Naive B cell (primary cell): ENCODE measurements at regions not wholly inside any gene's neighbourhood (a gene's known extent, or its start where the extent isn't known, plus 50 kb on each side); places are given as distances from the start of the nearest gene placed in this dataset.
"Not testable (repeated sequence)": the region's sequence is repeated elsewhere in the genome, so short reads cannot be mapped to it uniquely, and the experiment has no call there.

Experiments
- ATAC-seq, 2 donors: fragments of 150-1000 bp; cut with Tn5 transposase; 2 replicates each; pipeline ENCODE4 v1.10.0; 2021; ENCODE audit warnings: low read depth in 2 of 2, mild to moderate bottlenecking in 2 of 2, moderate library complexity in 2 of 2
- DNase-seq: peaks from one replicate; pipeline ENCODE4 v3.0.0; 2022
- H3K27ac Mint-ChIP-seq, 6 donors: one replicate each; pipeline ENCODE4 v1.8.0; 2020 to 2022; ENCODE audit warnings: mild to moderate bottlenecking in 6 of 6, mixed read lengths in 6 of 6, moderate library complexity in 5 of 6, inconsistent platforms in 2 of 6
- H3K27me3 Mint-ChIP-seq, 3 donors: one replicate each; pipeline ENCODE4 v1.8.0; 2021 to 2022; ENCODE audit warnings: mixed read lengths in 3 of 3, mild to moderate bottlenecking in 1 of 3
- H3K36me3 Mint-ChIP-seq, 2 donors: one replicate each; pipeline ENCODE4 v1.8.0; 2020 to 2022; ENCODE audit warnings: mixed read lengths in 2 of 2, inconsistent platforms in 1 of 2, mild to moderate bottlenecking in 1 of 2
- H3K4me1 Mint-ChIP-seq, 3 donors: one replicate each; pipeline ENCODE4 v1.8.0; 2020 to 2022; ENCODE audit warnings: mixed read lengths in 3 of 3, inconsistent platforms in 1 of 3, mild to moderate bottlenecking in 1 of 3, moderate library complexity in 1 of 3
- H3K4me3 Mint-ChIP-seq, 8 donors: one replicate each; pipeline ENCODE4 v1.8.0; 2020 to 2022; ENCODE audit warnings: mild to moderate bottlenecking in 8 of 8, mixed read lengths in 8 of 8, moderate library complexity in 8 of 8, inconsistent platforms in 2 of 8
- H3K9me3 Mint-ChIP-seq, 7 donors: one replicate each; pipeline ENCODE4 v1.8.0; 2020 to 2022; ENCODE audit warnings: mixed read lengths in 7 of 7, mild to moderate bottlenecking in 5 of 7, inconsistent platforms in 2 of 7, moderate library complexity in 1 of 7

DNA sequence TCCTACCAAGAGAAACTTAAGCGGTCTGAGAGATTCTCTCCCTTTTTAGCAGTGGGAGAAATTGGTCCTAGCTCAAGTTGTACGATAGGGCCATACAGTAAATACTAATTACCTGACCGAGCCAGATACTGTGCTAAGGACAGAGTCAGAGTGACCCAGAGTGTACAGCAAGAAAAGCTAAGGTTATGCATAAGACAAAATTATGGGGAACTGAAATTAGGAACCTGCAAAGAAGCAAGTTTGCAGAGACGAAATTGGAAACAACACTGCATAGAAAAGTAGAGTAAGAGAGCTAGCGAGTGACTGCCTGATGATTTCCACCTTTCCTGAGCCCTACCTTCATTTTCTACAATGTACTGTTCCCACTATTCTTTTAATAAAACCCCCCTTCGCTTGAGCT lies 278.1 kb downstream of the NKX6-1 start:
- H3K36me3 Mint-ChIP-seq: no peaks in the 10 kb centered on the region
- H3K27ac Mint-ChIP-seq: peak overlapping the region in 1 of 6 donors; percentile 23
- peaks cover 0 to 5% (median 3%) of the 10 kb centered on the region in 7 donors for H3K9me3 Mint-ChIP-seq

DNA sequence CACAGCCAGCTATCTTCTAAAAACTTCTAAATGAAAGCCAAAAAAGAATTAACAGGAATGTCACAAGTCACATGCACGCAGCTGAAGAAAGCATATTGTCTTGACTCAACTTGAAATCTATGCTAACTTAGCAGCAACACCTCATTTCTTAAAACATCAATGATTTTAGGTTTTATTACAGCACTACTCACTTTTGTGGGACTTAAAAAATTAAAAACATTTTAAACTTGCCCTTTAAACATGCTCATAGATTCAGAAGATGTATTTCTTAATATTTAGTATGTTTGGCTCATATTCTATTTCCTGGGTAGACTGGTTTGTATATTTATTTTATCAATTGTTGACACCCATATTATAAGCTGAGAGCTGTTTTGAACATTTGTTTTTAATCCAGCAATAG lies 279.4 kb downstream of the NKX6-1 start:
- Mint-ChIP-seq H3K4me1 (no peaks in the 10 kb centered on the region), H3K9me3 (peaks cover 0 to 5% (median 3%) of the 10 kb centered on the region in 7 donors), H3K27ac (no peak overlapping the region), H3K27me3 (no peaks in the 10 kb centered on the region), H3K4me3 (no peak overlapping the region), H3K36me3 (no peaks in the 10 kb centered on the region)
- DNase-seq (no peak), ATAC-seq (no peak)

More for the DNA sequence above, 278.1 kb downstream of the NKX6-1 start:
- Mint-ChIP-seq H3K4me3 (no peak overlapping the region), H3K4me1 (no peaks in the 10 kb centered on the region), H3K27me3 (no peaks in the 10 kb centered on the region)
- no peak for ATAC-seq
- DNase-seq: no peak

DNA sequence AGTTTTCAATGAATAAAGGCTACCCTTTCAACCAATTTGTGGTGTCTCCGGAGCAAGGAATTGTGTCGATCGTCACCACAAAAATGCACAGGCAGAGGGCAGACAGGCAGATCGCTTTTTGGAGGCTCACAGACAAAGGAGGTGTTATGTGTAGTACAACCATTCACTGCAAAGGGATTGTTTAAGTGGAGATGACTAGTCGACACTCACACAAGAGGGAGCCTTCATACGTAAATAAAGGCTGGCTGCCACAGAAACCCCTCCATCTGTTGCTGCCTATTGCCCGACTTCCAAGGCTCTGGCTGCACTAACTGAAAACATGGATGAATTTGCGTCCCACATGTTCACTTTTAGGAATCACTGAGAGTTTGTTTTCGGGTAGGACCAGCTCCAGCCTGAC lies 281.1 kb downstream of the NKX6-1 start:
- DNase-seq (no peak), ATAC-seq (no peak)
- Mint-ChIP-seq H3K36me3 (no peaks in the 10 kb centered on the region), H3K27ac (no peak overlapping the region), H3K4me1 (no peaks in the 10 kb centered on the region), H3K4me3 (no peak overlapping the region), H3K9me3 (peaks cover 0 to 5% (median 3%) of the 10 kb centered on the region in 7 donors), H3K27me3 (no peaks in the 10 kb centered on the region)

DNA sequence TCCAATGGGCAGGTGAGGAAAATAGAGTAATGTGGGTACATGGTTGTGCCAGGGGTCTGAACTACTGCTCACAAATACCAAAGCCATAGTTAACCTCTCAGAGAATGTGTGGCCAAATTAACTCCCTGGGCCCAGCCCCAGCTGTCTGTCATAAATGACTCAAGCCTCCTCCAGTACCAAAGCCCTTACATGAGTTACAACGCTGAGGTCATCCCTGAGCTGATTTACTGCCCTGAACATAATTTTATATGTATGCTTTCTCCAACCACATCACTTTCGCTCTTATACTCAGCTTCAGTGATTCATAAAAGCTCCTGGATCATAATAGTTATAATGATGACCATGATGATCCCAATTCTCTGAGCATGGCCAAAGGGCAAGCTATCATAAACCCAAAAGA lies 283.9 kb downstream of the NKX6-1 start:
- H3K4me1 Mint-ChIP-seq: no peaks in the 10 kb centered on the region
- H3K9me3 Mint-ChIP-seq: peaks cover 0 to 9% (median 4%) of the 10 kb centered on the region in 7 donors
- no peak overlapping the region for H3K27ac Mint-ChIP-seq
- no peaks in the 10 kb centered on the region for H3K27me3 Mint-ChIP-seq
- DNase-seq (no peak), ATAC-seq (no peak)
- no peaks in the 10 kb centered on the region for H3K36me3 Mint-ChIP-seq
- H3K4me3 Mint-ChIP-seq: no peak overlapping the region

DNA sequence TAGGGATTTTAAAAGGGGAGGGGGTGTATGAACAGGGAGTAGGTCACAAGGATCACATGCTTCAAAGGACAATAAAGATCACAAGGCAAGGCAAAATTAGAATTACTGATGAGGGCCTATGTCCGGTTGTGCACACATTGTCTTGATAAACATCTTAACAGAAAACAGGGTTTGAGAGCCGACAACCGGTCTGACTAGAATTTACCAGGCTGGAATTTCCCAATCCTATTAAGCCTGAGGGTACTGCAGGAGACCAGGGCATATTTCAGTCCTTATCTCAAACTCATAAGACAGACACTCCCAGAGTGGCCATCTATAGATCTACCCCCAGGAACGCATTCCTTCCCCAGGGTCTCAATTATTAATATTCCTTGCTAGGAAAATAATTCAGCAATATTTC lies 292.9 kb downstream of the NKX6-1 start:
- not testable (repeated sequence) for H3K27me3 Mint-ChIP-seq, H3K27ac Mint-ChIP-seq, DNase-seq, ATAC-seq, H3K36me3 Mint-ChIP-seq, H3K4me1 Mint-ChIP-seq, H3K4me3 Mint-ChIP-seq
- H3K9me3 Mint-ChIP-seq: peaks cover 12 to 45% (median 18%) of the 10 kb centered on the region in 7 donors

DNA sequence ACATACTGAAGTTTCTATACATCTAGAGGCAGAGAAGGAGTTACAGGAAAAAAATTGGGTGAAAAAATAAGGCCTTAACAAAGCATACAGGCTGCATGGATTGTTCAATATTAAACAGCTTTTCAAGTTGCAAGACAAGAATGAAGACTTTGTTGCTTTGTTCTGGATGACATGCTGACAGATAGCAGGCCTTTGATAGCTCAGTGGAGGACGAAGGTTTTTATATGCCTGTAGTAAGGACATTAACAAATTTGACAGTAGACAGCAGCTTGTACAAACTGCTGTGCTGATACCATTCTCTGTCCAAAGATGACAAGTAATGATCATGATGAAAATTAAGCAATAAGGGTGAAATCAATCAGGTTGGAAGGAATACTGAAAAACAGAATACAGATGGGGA lies 309.9 kb downstream of the NKX6-1 start:
- no peaks in the 10 kb centered on the region for H3K27me3 Mint-ChIP-seq
- no peaks in the 10 kb centered on the region for H3K4me1 Mint-ChIP-seq
- no peak overlapping the region for H3K27ac Mint-ChIP-seq
- ATAC-seq (no peak), DNase-seq (no peak)
- H3K4me3 Mint-ChIP-seq: no peak overlapping the region
- peaks cover 0 to 9% (median 3%) of the 10 kb centered on the region in 7 donors for H3K9me3 Mint-ChIP-seq
- H3K36me3 Mint-ChIP-seq: no peaks in the 10 kb centered on the region

DNA sequence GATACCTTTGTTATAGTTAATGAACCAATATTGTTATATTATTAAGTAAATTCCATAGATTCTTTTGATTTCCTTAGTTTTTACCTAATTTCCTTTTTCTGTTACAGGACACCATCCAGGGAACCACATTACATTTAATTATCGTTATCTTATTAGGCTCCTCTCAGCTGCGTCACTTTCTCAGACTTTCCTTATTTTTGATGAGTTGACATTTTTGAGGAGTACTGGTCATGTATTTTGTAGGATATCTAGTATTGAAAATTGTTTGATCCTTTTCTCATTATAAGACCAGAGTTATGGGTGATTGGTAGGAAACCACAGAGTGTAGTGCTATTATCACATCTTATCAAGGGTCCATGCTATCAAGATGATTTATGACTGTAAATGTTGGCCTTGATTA lies 319.7 kb downstream of the NKX6-1 start:
- ATAC-seq: no peak
- Mint-ChIP-seq H3K36me3 (peaks cover 0 to 4% of the 10 kb centered on the region in 2 donors), H3K9me3 (peaks cover 0 to 7% (median 0%) of the 10 kb centered on the region in 7 donors), H3K4me3 (no peak overlapping the region), H3K4me1 (no peaks in the 10 kb centered on the region), H3K27me3 (no peaks in the 10 kb centered on the region), H3K27ac (no peak overlapping the region)
- no peak for DNase-seq

DNA sequence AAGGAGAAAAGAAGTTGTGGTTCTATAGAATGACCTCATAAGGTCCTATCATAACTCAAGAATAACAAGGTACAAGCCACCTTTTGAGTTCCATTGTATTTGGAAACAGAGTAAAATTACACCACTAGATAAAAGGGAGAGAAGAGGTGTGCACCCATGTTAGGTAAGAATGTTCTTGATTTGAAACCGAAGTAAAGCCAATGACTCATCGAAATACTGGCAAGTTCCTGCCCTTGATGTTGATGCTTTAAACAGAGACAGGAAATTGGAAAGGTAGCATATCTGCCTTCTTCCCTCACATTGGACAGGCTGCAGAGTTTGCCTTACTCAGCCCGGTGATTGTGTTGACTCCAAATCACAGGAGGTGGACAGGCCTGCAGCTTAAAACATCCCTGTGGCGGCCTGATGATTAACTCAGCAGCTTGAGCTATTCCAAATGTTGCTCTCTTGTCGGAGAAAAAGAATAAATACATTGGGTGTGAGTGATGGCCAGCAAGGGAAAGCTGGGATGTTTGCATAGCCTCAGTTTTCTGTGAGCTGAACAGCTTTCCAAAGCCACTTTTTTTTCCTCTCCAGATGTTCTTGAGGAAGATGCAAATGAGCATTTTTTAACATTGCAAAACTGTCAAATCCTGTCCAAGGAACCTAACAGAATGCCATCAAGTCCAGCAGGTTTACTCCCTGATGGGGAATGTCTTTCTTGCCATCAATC lies 321.1 kb downstream of the NKX6-1 start:
- Mint-ChIP-seq H3K9me3 (peaks cover 0 to 7% (median 0%) of the 10 kb centered on the region in 7 donors), H3K4me3 (no peak overlapping the region), H3K27me3 (no peaks in the 10 kb centered on the region), H3K4me1 (no peaks in the 10 kb centered on the region), H3K27ac (no peak overlapping the region), H3K36me3 (peaks cover 0 to 4% of the 10 kb centered on the region in 2 donors)
- ATAC-seq: no peak
- DNase-seq: no peak

DNA sequence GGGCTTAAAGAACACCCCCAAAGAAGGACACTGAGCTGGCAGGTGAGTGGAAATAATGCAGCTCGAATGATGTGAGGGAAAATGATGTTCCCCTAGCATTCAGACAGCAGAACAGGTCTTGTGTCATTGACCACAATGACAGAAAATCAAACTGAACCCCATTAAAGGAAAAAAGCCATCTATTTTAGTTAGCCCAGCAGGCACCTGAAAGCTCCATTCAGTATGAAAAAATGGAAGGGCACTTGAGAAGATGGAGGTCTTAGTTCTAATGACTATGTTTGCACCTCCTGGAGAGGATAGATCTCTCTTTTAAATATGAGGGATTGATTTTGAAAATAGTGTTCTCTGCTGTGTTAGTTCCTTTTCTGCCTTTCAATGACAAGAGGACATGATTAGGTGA lies 323.1 kb downstream of the NKX6-1 start:
- DNase-seq: no peak
- Mint-ChIP-seq H3K4me3 (no peak overlapping the region), H3K4me1 (no peaks in the 10 kb centered on the region), H3K9me3 (peaks cover 0 to 7% (median 0%) of the 10 kb centered on the region in 7 donors), H3K27me3 (no peaks in the 10 kb centered on the region), H3K27ac (no peak overlapping the region), H3K36me3 (peaks cover 0 to 4% of the 10 kb centered on the region in 2 donors)
- ATAC-seq: no peak

DNA sequence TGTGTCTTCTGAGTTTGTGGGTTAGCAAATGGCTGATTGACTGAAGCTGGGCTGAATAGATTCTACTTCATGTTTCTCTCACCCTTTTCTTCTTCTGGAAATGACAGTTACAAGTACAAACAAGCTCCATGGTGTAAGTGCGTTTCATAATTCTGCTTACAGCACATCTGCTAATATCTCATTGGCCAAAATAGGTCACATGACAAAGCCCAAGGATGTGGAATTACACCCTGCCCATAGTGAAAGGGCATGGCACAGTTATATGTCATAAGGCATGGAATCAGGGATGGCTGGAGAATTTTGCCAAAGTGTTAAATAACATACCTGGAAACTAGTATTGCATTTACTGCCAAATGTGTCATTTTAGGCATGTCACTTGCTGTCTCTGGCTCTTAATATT lies 327.2 kb downstream of the NKX6-1 start:
- H3K36me3 Mint-ChIP-seq: peaks cover 0 to 4% of the 10 kb centered on the region in 2 donors
- H3K4me3 Mint-ChIP-seq: no peak overlapping the region
- no peaks in the 10 kb centered on the region for H3K27me3 Mint-ChIP-seq
- ATAC-seq (no peak), DNase-seq (no peak)
- H3K27ac Mint-ChIP-seq: no peak overlapping the region
- peaks cover 0 to 7% (median 0%) of the 10 kb centered on the region in 7 donors for H3K9me3 Mint-ChIP-seq
- no peaks in the 10 kb centered on the region for H3K4me1 Mint-ChIP-seq

DNA sequence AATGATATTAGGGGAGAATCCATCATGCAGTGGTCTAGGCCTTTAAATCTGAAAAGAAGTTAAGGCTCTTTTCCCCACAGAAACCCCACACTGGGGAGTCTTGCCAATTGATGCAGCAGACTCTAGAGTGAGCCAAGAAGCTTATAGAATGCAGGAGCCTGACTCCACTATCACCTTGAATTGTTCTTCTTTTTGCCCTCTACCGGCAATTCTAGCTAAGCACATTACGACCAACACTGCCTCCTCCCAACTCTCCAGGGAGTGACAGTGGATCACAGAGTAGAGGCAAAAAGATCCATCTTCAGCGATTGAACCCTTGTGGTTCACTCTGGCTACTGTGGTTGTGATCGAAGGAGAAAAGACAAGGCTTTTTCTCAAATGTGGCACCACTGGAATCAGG lies 331.5 kb downstream of the NKX6-1 start:
- no peak overlapping the region for H3K27ac Mint-ChIP-seq
- no peak for DNase-seq
- H3K36me3 Mint-ChIP-seq: no peaks in the 10 kb centered on the region
- H3K27me3 Mint-ChIP-seq: peaks cover 0 to 2% (median 0%) of the 10 kb centered on the region in 3 donors
- H3K9me3 Mint-ChIP-seq: peaks cover 0 to 2% (median 0%) of the 10 kb centered on the region in 7 donors
- no peak overlapping the region for H3K4me3 Mint-ChIP-seq
- H3K4me1 Mint-ChIP-seq: no peaks in the 10 kb centered on the region
- no peak for ATAC-seq

DNA sequence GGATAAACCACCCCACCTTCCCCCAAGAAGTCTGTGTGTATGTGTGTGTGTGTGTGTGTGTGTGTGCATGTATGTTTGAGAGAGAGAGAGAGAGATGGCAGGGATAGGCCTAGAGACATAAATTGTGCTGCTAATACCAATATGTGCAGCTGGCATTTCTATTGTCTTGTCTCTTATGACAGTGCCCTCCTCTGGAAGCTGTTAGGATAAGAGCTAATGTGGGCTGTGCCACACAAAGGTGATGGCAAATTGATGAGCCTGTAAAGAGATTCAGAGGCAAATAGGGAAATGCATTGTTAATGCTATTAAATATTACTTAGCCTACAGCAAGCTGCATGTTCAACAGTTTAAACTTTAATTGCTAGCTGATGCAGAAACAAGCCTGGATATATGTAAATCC lies 332.0 kb downstream of the NKX6-1 start:
- no peak for ATAC-seq
- H3K9me3 Mint-ChIP-seq: peaks cover 0 to 6% (median 0%) of the 10 kb centered on the region in 7 donors
- peaks cover 0 to 7% (median 0%) of the 10 kb centered on the region in 3 donors for H3K27me3 Mint-ChIP-seq
- H3K27ac Mint-ChIP-seq: no peak overlapping the region
- H3K36me3 Mint-ChIP-seq: no peaks in the 10 kb centered on the region
- no peaks in the 10 kb centered on the region for H3K4me1 Mint-ChIP-seq
- H3K4me3 Mint-ChIP-seq: no peak overlapping the region
- DNase-seq: no peak

DNA sequence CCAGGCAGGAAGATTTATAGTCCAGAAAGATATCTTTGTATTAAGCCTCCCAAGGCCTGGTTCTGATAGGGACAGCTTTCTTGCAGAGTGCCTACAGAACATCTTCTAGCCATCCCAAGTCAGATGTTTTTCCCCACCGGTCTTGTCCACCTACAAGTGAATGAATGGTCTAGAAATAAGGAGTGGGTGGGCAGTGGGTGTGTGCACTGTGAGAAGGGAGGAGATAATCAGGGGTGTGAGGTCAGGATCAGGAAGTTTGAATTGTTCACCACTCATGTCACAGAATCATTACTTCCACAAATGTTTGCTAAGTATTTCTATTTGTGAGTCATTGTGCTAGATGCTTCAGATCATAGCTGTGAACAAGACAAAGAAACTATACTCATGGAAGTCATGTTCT lies 332.6 kb downstream of the NKX6-1 start:
- Mint-ChIP-seq H3K4me3 (no peak overlapping the region), H3K9me3 (peaks cover 0 to 7% (median 0%) of the 10 kb centered on the region in 7 donors), H3K27me3 (peaks cover 0 to 10% (median 0%) of the 10 kb centered on the region in 3 donors), H3K36me3 (no peaks in the 10 kb centered on the region), H3K27ac (no peak overlapping the region), H3K4me1 (no peaks in the 10 kb centered on the region)
- ATAC-seq (no peak), DNase-seq (no peak)

DNA sequence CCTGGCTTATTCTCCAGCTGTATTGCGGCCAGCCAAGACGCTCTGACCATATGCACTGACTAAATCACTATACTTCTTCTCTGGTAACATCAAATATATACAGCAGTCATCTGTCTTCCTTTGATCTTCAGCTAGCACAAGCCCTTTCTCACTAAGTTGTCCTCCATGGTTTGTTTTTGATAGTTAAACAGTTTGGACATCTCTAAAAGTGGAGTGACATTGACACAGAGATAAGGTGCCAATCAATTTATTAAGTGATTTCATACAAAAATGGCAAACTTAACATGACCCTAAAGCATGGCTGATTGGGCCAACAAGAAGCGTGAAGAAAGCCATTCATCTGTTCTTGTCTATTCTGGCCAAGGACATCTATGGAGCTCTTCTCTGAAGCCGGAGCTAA lies 334.9 kb downstream of the NKX6-1 start:
- Mint-ChIP-seq H3K4me1 (no peaks in the 10 kb centered on the region), H3K27me3 (peaks cover 0 to 10% (median 6%) of the 10 kb centered on the region in 3 donors), H3K27ac (no peak overlapping the region), H3K9me3 (peaks cover 0 to 7% (median 0%) of the 10 kb centered on the region in 7 donors), H3K4me3 (no peak overlapping the region), H3K36me3 (no peaks in the 10 kb centered on the region)
- ATAC-seq: no peak
- no peak for DNase-seq
